Fibroblast of peridontal ligament (primary cell): ENCODE measurements at regions not wholly inside any gene's neighbourhood (a gene's known extent, or its start where the extent isn't known, plus 50 kb on each side); places are given as distances from the start of the nearest gene placed in this dataset.
"Not testable (repeated sequence)": the region's sequence is repeated elsewhere in the genome, so short reads cannot be mapped to it uniquely, and the experiment has no call there.

ENCODE experiments used
- DNase-seq: peaks from one replicate; pipeline ENCODE4 v3.0.0-alpha.2; 2010; ENCODE audit errors: extremely low read depth

DNA sequence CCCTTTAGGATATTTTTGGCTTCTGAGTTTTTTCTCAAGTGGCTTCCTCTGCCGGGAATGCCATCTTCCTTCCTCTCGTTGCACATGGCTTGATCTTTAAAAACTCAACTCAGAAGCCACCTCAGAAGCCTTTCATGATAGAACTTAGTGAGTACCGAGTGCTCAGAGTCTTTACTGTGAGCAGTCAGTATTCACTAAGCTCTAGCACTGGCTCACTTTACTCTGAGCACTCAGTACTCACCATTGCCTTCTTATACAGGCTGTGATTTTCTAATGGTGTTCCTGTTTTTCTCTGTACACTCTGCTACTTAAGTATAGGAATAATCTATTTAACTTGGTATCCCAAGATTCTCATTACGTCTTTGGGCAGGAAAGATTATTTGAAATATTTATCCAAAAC, 116.2 kb downstream of the PFDN4 start:
- DNase-seq: no peak

GRCh38 chr20:54324652-54325285, 116.9 kb downstream of the PFDN4 start:
- no peak for DNase-seq

DNA sequence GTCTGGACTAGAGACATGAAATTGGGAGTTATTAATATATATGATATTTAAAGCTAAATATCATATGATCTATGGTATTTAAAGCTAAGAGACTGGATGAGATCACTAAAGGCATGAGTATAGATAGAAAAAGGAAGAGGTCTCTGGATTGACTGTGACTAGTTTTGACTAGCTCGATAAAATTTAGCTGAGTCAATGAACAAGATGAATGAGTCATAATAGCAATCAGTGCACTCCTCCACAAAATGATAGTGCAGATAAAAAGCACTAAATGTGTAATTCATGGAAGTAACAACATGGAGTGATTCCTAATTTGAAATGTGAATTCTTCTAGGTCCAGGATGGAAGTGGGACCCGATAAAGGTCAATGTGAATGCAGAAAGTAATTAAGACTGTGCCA, 127.4 kb downstream of the PFDN4 start:
- DNase-seq: peak; percentile 39

- no peak for DNase-seq
Observed at GRCh38 chr20:54337144-54337543, 129.3 kb downstream of the PFDN4 start.

GRCh38 chr20:54339093-54339492, 131.2 kb downstream of the PFDN4 start:
- DNase-seq: no peak

DNA sequence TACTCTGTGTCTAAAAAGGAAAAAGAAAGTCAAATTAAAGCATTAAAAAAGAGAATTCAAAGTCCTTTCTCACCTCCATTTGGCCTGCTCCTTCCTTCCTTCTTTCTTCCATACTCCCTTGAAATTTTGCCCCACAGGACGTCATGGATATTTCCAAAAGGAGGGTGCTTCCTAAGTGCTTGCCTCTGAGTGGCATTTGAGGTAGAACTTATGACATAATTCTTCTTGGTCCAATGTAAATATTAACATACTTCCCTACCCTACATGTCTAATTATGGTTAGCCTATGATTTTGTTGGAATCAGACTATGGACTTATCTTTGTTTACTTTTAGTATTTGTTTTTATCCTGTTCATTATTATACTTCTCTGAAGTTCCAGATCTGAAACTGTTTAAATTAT, 132.3 kb downstream of the PFDN4 start:
- peak; percentile 57 for DNase-seq

GRCh38 chr20:54340667-54341081, 132.8 kb downstream of the PFDN4 start:
- DNase-seq: peak; percentile 89

DNA sequence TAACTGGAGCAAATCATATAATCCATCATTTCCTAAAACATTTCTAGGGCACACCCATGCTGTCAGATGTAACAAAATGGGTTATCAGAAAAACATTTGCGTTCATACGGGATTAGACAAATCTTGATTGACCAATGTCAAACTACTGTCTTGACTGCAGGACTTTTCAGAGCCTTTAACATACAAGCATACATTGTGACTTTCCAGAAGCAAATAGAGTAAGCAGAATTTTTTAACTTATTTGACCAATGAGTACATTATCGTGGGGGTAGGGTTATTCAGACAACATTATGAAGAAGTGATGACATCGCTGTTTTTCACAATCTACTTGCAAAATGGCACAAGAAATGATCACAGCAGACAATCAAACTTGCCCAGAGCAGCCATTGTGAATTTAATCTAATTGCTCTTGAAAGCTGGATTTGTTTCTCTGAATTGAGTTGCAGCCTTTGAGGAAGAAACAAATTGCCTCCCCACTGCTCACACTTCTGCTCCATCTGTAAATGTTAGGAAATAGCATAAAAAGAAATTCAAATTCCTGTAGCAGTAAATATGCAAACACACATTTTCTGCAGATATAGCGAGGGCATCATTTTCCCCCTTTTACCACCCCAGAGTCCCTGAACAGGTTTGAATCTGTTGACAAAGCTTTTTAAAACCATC, 133.0 kb upstream of the DOK5 start:
- DNase-seq: no peak

- no peak for DNase-seq
Observed at GRCh38 chr20:54343099-54343498, 132.3 kb upstream of the DOK5 start.

- no peak for DNase-seq
Observed at GRCh38 chr20:54343634-54344033, 131.8 kb upstream of the DOK5 start.

DNA sequence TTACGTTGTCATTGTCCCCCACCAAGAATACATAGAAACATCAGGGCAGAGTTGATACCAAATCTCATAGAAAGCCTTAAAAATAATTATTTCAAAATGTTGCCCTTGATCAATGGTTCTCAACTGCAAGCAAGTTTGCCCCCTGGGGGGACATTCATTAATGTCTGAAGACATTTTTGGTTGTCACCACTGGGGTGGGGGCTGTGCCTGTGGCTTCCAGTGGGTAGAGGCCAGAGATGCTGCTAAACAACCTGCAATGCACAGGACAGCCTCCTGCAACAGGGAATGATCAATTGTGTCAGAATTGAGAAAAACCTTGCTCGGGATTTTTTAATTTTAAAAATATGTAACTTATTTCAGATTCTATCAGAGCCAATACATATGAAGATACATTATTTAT, 130.6 kb upstream of the DOK5 start:
- no peak for DNase-seq

GRCh38 chr20:54345301-54345724, 130.1 kb upstream of the DOK5 start:
- DNase-seq: peak; percentile 95

DNA sequence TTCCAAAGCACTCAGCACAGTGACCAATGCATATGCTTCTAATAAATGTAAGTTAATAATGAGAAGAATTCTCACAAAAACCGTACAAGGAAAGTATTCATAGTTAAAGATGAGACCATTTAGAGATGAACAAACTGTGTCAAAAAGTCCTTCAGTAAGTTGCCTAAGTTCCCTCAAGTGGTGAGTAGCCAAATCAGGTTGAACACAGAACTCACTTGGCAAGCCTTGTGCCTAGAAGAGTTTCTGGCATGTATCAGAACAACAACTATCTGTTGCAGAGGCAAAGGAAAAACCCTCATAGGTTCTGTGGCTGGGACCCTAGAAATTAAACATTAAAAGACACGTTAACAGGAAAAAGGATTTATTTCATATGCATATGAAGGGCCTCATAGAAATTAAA, 129.6 kb upstream of the DOK5 start:
- DNase-seq: peak; percentile 36

GRCh38 chr20:54346276-54346675, 129.1 kb upstream of the DOK5 start:
- DNase-seq: no peak

GRCh38 chr20:54347166-54347833, 128.1 kb upstream of the DOK5 start:
- DNase-seq: no peak

DNA sequence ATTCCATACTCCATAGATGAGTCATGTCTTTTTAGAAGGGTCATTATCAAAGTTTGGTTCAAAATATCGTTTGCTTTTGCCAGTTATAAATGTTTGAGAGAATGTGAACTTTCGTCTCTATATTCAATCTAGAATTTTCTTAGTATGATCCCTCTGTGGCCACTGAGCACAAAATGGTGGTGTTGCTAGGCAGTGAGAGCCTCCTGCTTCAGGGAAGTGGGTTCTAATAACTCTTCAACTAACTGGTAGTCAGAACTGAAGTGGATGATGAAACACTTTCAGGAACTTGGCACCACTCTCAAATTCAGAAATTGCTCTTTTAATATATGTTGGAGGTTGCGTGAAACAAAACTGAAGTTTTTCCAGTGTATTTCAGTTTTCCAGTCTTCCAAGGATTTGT, 125.0 kb upstream of the DOK5 start:
- DNase-seq: peak; percentile 48

GRCh38 chr20:54351371-54352136, 123.8 kb upstream of the DOK5 start:
- no peak for DNase-seq

GRCh38 chr20:54352541-54352940, 122.9 kb upstream of the DOK5 start:
- not testable (repeated sequence) for DNase-seq

DNA sequence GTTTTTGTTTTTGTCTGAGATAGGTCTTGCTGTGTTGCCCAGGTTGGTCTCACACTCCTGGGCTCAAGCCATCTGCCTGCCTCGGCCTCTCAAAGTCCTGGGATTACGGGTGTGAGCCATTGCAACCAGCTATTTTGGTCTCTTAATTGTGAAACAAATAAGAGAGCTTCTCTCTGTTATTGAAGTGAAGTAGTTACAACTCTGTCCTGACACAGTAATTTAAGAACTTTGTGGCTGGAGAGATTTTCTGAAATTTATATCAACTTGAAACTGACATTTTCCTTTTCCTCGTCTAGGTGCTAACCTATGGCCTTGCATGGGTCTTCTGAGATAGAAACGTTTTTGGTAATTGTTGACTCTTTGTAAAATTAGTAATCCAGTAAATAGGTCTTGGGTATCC, 122.1 kb upstream of the DOK5 start:
- no peak for DNase-seq

GRCh38 chr20:54355631-54356280, 119.6 kb upstream of the DOK5 start:
- peak; percentile 55 for DNase-seq

DNA sequence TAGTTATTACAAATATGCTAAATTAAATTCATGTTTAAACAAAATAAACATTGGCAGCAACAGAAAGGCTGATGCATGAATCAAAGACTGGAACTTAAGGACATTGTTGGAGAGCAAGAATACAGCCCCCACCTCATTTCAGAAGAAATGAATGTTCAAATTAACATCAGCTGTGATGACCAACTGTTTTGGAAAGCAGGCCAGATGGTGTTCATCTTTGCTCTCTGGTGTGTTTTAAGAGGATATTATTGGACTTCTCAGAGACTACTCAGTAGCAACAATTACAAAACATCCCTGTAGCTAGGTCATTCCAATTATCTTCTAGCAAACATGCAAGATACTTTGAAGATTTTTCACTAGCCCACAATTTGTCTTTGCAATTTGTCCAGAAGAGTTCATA, 118.6 kb upstream of the DOK5 start:
- peak; percentile 67 for DNase-seq

DNA sequence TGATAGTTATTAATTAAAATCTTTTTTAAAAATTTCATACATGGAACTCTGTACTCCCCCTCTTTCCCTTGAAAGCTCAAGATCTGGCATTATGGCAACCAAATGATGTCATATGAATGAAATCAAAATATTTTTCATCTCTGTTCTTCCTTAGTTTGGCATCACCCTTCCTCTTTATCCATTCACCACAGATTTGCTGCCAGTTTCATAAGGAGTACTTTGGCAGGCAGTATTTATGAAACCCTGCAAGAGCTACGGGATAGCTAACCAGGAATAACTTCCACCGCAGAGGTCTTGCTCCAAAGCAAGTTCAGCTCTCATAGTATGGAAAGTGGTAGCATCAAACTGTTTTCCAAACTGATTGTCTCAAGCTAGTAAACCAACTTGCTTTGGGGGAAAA, 113.9 kb upstream of the DOK5 start:
- no peak for DNase-seq
